ENCODE measurements at regions not wholly inside any gene's neighbourhood (a gene's known extent, or its start where the extent isn't known, plus 50 kb on each side); places are given as distances from the start of the nearest gene placed in this dataset.

- DNase-seq (ENCODE audit: low read depth), result no peak
These were observed 78.7 kb upstream of the PDE5A start for GRCh38 chr4:119707336-119707735.

DNA sequence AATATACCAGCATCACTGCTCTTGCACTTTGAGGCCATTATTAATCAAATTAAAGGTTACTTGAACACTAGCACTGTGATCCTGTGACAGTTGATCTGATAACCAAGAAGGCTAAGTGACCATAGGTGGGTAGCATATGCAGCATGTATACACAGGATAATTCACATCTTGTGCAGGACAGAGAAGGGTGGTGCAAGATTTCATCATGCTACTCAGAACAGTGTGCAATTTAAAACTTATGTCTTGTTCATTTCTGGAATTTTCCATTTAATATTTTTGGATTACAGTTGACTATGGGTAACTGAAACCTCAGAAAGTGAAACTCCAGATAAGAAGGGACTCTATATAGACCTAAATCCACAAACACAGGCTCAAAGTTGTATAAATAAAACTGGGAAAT lies 78.2 kb upstream of the PDE5A start:
- no peak for DNase-seq (ENCODE audit: low read depth)

- DNase-seq (ENCODE audit: low read depth), result no peak
These were observed 69.3 kb upstream of the PDE5A start for GRCh38 chr4:119697887-119698393.

- DNase-seq (ENCODE audit: low read depth), result no peak
These were observed 68.4 kb upstream of the PDE5A start for GRCh38 chr4:119696963-119697362.

- DNase-seq (ENCODE audit: low read depth), result no peak
These were observed 66.6 kb upstream of the PDE5A start for GRCh38 chr4:119695216-119695615.

GRCh38 chr4:119693126-119693525 lies 64.5 kb upstream of the PDE5A start:
- peak; percentile 28 for DNase-seq (ENCODE audit: low read depth)

DNA sequence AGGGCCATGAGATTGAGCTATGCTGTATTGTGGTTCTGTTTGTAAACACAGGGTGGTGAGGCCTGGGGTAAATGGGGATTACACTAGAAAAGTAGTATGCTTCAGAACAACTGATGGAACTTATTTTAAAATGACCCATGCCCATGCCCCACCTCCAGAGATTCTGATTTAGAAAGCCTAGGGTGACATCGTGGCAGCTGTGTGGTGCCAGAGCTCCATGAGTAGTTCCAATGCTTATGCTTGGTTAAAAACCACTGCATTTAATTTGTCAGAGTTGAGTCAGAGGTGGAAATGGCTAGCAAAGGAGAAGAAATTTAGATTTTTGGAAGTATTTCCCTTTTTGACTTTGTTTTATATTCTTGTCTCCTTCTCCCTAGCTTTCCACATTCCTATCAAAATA lies 63.4 kb upstream of the PDE5A start:
- peak; percentile 38 for DNase-seq (ENCODE audit: low read depth)

DNA sequence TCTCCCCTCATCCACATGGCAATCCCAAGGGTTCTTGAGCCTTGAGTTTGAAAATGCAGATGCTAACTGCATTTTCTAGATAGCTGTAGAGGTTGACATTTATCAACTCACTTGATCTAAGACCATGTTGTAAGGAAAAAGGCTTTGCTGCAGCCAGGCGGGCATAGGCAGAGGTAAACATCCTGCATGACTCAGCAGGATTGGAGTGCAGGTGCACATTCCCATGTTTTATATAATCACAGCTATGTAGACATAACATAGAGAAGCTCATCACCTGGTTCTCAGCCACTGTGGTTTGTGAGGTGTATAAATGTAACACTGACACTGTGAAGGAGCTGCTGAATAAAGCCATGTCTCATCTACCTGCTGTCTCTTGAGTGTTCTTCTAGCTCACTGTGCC lies 62.3 kb upstream of the PDE5A start:
- peak; percentile 21 for DNase-seq (ENCODE audit: low read depth)

DNA sequence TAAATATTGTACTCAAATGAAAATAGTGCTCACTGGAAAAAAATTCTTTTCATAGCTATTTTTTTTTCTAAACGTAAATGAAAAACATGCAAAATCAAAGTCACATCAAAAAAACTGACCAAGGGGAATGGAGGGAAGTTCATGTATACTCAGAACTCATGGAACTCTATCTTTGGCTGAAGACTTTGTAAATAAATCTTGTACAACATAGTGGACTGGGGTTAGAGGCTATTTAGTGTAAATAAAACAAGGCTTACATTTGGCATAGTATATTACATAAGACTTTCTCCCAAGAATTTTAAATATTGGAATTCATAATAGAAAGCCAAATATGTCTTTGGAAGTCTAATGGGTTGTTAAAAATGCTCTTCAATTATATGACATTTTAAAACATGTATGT lies 59.8 kb upstream of the PDE5A start:
- DNase-seq (ENCODE audit: low read depth), result no peak

GRCh38 chr4:119684463-119684862 lies 55.9 kb upstream of the PDE5A start:
- no peak for DNase-seq (ENCODE audit: low read depth)

DNA sequence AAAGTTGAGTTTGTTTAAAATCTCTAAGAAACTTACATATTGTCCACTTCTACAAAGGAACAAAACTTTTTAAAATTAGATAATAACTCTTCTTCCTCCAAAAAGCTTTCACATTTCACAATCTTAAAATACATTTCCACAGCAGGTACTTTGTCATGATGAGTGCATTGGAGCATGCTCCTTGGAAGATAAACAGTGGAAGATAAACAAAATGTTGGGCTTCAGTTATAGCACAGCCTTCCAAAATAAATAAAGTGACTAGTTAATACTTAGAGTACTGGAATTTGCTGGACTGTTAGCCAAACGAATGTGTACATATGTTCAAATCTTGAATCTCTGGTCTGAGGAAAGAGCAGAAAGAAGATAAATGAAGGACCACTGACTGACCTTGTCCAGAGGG lies 54.9 kb upstream of the PDE5A start:
- DNase-seq (ENCODE audit: low read depth), result peak; percentile 83

DNA sequence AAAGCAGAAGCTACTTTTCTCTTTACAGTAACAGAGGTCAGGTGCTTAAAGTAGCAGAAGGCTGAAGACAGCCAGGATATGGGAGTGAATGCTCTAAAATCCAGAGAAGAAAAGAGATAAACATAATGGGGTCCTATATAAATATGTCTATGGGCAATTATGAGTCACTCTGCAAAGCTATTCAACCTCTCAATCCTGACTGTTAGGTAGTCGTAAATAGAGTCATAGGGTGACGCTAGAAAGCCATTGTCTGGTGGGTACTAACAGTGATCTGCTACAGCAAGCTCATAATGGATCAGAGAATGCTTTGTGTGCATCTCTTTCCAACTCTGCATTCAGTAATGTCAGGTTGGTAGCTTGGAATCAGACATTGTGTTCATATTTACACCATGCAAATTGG lies 53.5 kb upstream of the PDE5A start:
- DNase-seq (ENCODE audit: low read depth), result peak; percentile 37

- peak; percentile 72 for DNase-seq (ENCODE audit: low read depth)
These were observed 50.6 kb upstream of the PDE5A start for GRCh38 chr4:119679251-119679650.

DNA sequence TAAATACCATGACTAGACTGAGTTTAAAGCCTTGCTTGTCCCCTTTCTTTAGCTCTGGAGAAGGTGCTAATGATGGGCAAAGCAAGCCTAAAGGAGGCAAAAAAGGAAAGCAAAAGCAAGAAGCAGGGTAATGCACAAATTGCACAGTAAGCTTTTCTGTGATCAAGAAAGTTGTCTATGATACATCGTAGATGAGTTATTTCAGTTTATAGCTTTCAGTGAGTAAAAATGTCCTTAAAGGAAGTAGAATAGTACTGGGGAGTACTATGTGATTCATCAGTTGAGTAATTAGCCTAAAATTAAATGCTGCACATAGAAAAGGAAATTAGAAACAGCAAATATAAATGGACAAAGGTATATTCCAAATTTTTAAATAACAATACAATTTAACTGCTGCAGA lies 50.2 kb upstream of the PDE5A start:
- peak; percentile 48 for DNase-seq (ENCODE audit: low read depth)

Measured in iris pigment epithelial cell (primary cell).